K562 (cell line): ENCODE measurements at regions not wholly inside any gene's neighbourhood (a gene's known extent, or its start where the extent isn't known, plus 50 kb on each side); places are given as distances from the start of the nearest gene placed in this dataset.

Experiments
- ATAC-seq: fragments of 200-7000 bp; cut with Tn5 transposase; 3 replicates; pipeline ENCODE4 v1.9.1; 2020; ENCODE audit warnings: moderate library complexity
- BruUV-seq: library from RNA; stranded (reverse); fragments of 400-500 nt; replicated peaks from 2 replicates; lab custom pipeline; 2021; lab: Mats Ljungman, UMichigan
- CTCF ChIA-PET: fragments of 300-600 bp; formaldehyde crosslinking; extraction: SDS; loops from one replicate; lab custom pipeline; 2021; ENCODE audit warnings: low intra/inter-chr PET ratio; lab: Yijun Ruan, JAX
- POLR2A ChIA-PET: fragments of 300-600, 350-650 bp; sonication (Branson Sonifier 250); formaldehyde crosslinking; extraction: SDS; loops from one replicate; lab custom pipeline; 2021; ENCODE audit warnings: antibody characterized with exemption, inconsistent platforms; lab: Yijun Ruan, JAX
- DNase-seq, 4 experiments: peaks; one replicate each; pipeline versions ENCODE4 v3.0.0 to v3.0.0-alpha.2; 2011 to 2018; ENCODE audit warnings: low spot score in 3 of 4, mixed read lengths in 3 of 4; ENCODE audit errors: extremely low read depth in 1 of 4
- FAIRE-seq: peaks from 2 replicates; lab custom pipeline; 2011; peaks lifted over from hg19 to GRCh38; lab: Jason Lieb, UNC
- H2AFZ ChIP-seq: 2 replicates; pipeline ENCODE4 v1.6.0; 2011; ENCODE audit warnings: low read depth, low read length, control low read depth, inconsistent platforms
- H3K27ac ChIP-seq: fragments of 200-600 bp; 3 replicates; pipeline ENCODE4 v1.8.0; 2011; ENCODE audit warnings: low read depth, mild to moderate bottlenecking, control low read depth, inconsistent platforms, low read length, moderate library complexity, mixed read lengths; ENCODE audit errors: extremely low read depth
- H3K27me3 ChIP-seq, 2 experiments: fragments of 300-600 bp in 1 of 2; 2 replicates in 1 of 2; 3 replicates in 1 of 2; pipeline versions ENCODE4 v1.6.0 to v1.8.0; 2011; ENCODE audit warnings: inconsistent platforms in 2 of 2, low read length in 2 of 2, mild to moderate bottlenecking in 1 of 2, mixed read lengths in 1 of 2, moderate library complexity in 1 of 2; ENCODE audit not compliant: control insufficient read depth in 2 of 2, insufficient read depth in 2 of 2
- H3K36me3 ChIP-seq: fragments of 300-600 bp; 3 replicates; pipeline ENCODE4 v1.8.0; 2011; ENCODE audit warnings: mild to moderate bottlenecking, low read length, inconsistent platforms; ENCODE audit not compliant: control insufficient read depth, insufficient read depth
- H3K4me1 ChIP-seq, 2 experiments: fragments of 200-600 bp in 1 of 2; replicated peaks in 1 of 2; 2 replicates in 1 of 2; 3 replicates in 1 of 2; pipeline versions ENCODE4 v1.5.1 to v1.8.0; 2011; ENCODE audit warnings: inconsistent platforms in 2 of 2, low read length in 2 of 2, mild to moderate bottlenecking in 1 of 2, mixed read lengths in 1 of 2, moderate library complexity in 1 of 2; ENCODE audit not compliant: control insufficient read depth in 2 of 2, insufficient read depth in 2 of 2
- H3K4me2 ChIP-seq: 2 replicates; pipeline ENCODE4 v1.6.1; 2011; ENCODE audit warnings: low read length, control low read depth, inconsistent platforms, mixed read lengths; ENCODE audit not compliant: insufficient read depth
- H3K4me3 ChIP-seq: fragments of 200-600 bp; sonication (generic), shearing (Covaris generic); 2 replicates; pipeline ENCODE4 v1.5.1; 2016; ENCODE audit warnings: control low read depth, inconsistent platforms
- H3K79me2 ChIP-seq: fragments of 200-600 bp; 3 replicates; pipeline ENCODE4 v1.8.0; 2011; ENCODE audit warnings: low read length, inconsistent platforms; ENCODE audit not compliant: control insufficient read depth, insufficient read depth
- H3K9ac ChIP-seq, 2 experiments: 2 replicates each; pipeline versions ENCODE4 v1.6.0 to v1.6.1; 2011; ENCODE audit warnings: low read depth in 2 of 2, low read length in 2 of 2, control low read depth in 1 of 2, inconsistent platforms in 1 of 2, mild to moderate bottlenecking in 1 of 2, mixed read lengths in 1 of 2; ENCODE audit not compliant: insufficient read depth in 1 of 2
- H3K9me1 ChIP-seq: one replicate; pipeline ENCODE4 v1.6.0; 2011; ENCODE audit warnings: inconsistent platforms, mild to moderate bottlenecking, low read length, moderate library complexity; ENCODE audit not compliant: control insufficient read depth, insufficient read depth
- H3K9me3 ChIP-seq: replicated peaks from 2 replicates; pipeline ENCODE4 v1.5.1; 2011; ENCODE audit warnings: low read depth, low read length, inconsistent platforms; ENCODE audit not compliant: control insufficient read depth, insufficient read depth
- H4K20me1 ChIP-seq: replicated peaks from 2 replicates; pipeline ENCODE4 v1.6.1; 2011; ENCODE audit warnings: low read length, inconsistent platforms, mixed read lengths; ENCODE audit not compliant: control insufficient read depth, insufficient read depth
- BDP1 ChIP-seq: IDR thresholded peaks from 3 replicates; pipeline ENCODE4 v1.6.1; 2011; ENCODE audit not compliant: insufficient read length, insufficient read depth
- CBX3 ChIP-seq, 2 experiments: IDR thresholded peaks; 1 replicate in 1 of 2; 2 replicates in 1 of 2; pipeline ENCODE4 v1.6.1; 2012; ENCODE audit warnings: inconsistent platforms in 2 of 2, low read length in 2 of 2, borderline replicate concordance in 1 of 2, control low read depth in 1 of 2
- CSDE1 ChIP-seq, 2 experiments: fragments of 450-650 bp; IDR thresholded peaks; 2 replicates each; pipeline ENCODE4 v1.6.1; 2016; ENCODE audit warnings: mild to moderate bottlenecking in 1 of 2
- HDAC1 ChIP-seq, 2 experiments: fragments of 450-650 bp; IDR thresholded peaks; 2 replicates each; pipeline ENCODE4 v1.6.1; 2016 to 2017; ENCODE audit warnings: inconsistent platforms in 1 of 2, mild to moderate bottlenecking in 1 of 2, moderate library complexity in 1 of 2
- MBD2 ChIP-seq: sonication (generic); IDR thresholded peaks from 2 replicates; pipeline ENCODE4 v1.6.1; 2016; ENCODE audit warnings: low read depth, borderline replicate concordance
- MIER1 ChIP-seq: fragments of 450-650 bp; IDR thresholded peaks from 2 replicates; pipeline ENCODE4 v1.6.1; 2016; ENCODE audit warnings: antibody characterized with exemption, mild to moderate bottlenecking, low read depth
- POLR2H ChIP-seq: IDR thresholded peaks from 2 replicates; pipeline ENCODE4 v1.6.1; 2016; ENCODE audit warnings: missing genetic modification characterization, low read depth, mild to moderate bottlenecking, control low read depth, missing compliant biosample characterization, moderate library complexity
- RB1 ChIP-seq: fragments of 450-650 bp; IDR thresholded peaks from 2 replicates; pipeline ENCODE4 v1.6.1; 2017; ENCODE audit warnings: low read depth, mild to moderate bottlenecking
- SOX6 ChIP-seq: fragments of 450-650 bp; IDR thresholded peaks from 2 replicates; pipeline ENCODE4 v1.6.1; 2014; ENCODE audit warnings: mild to moderate bottlenecking
- TAF15 ChIP-seq: fragments of 200-400 bp; formaldehyde crosslinking; IDR thresholded peaks from 2 replicates; pipeline ENCODE4 v1.6.1; 2017; ENCODE audit warnings: mild to moderate bottlenecking, low read depth, low read length, moderate library complexity
- ZNF12 ChIP-seq: sonication (generic); formaldehyde crosslinking; IDR thresholded peaks from 2 replicates; pipeline ENCODE4 v1.4.0; 2020; ENCODE audit warnings: mild to moderate bottlenecking, missing genetic modification reagents
- ZNF239 ChIP-seq: fragments of 250-450 bp; sonication (Bioruptor Pico); IDR thresholded peaks from 2 replicates; pipeline ENCODE4 v1.4.0; 2020; ENCODE audit warnings: mild to moderate bottlenecking
- ZNF316 ChIP-seq: fragments of 450-650 bp; IDR thresholded peaks from 2 replicates; pipeline ENCODE4 v1.6.1; 2016
- ZNF445 ChIP-seq: fragments of 250-450 bp; sonication (Bioruptor Pico); IDR thresholded peaks from 2 replicates; pipeline ENCODE4 v1.4.0; 2020; ENCODE audit warnings: low read depth, mild to moderate bottlenecking, moderate library complexity
- WGBS: fragments of 100-300 bp; shearing (Covaris generic); methylation state at CpG from one replicate; pipeline ENCODE4 v1.1.6; 2016; ENCODE audit warnings: low coverage, mixed read lengths; ENCODE audit not compliant: insufficient coverage; ENCODE audit errors: missing lambda C conversion rate; 5-methylcytosine and 5-hydroxymethylcytosine counted together
- in situ Hi-C: fragments of 300-500 bp; cut with MboI; formaldehyde crosslinking; loops from 4 replicates; pipeline ENCODE4 v1.15.0; 2018; ENCODE audit warnings: inconsistent platforms, mixed read lengths
- intact Hi-C: fragments of 100-400 bp; cut with micrococcal nuclease; formaldehyde crosslinking; loops from 2 replicates; pipeline ENCODE4 v1.14.2; 2022
- TF ChIP-seq, protein P1 (sequence below): fragments of 250-450 bp; sonication (Bioruptor Pico); IDR thresholded peaks from 2 replicates; pipeline ENCODE4 v1.8.0; 2022; ENCODE audit warnings: inconsistent platforms, mild to moderate bottlenecking, moderate library complexity, borderline replicate concordance
- TF ChIP-seq, protein P2 (sequence below), 2 experiments: fragments of 450-650 bp; formaldehyde crosslinking in 1 of 2; IDR thresholded peaks; 2 replicates each; pipeline versions ENCODE4 v1.4.0 to v1.6.1; 2014 to 2020; ENCODE audit warnings: mild to moderate bottlenecking in 2 of 2, borderline replicate concordance in 1 of 2, low read depth in 1 of 2

DNA sequence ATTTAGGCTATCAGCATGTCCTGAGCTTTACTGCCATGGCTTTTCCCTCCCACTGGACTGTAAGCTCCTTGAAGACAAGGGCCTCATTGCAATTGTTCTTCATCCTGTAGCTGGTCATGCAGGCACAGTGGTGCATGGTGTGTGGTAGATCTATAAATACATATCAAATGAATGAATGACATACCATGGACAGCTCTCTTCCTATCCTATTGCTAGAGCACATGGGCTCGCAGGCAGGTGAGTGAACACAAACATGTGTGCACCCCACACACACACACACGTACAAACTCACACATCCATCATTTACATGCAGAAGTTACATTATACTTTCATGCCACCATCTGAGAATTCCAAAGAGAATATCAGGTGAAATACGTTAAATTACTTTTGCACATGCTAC lies 172.9 kb upstream of the RUNX1 start:
- Histone ChIP-seq H3K27me3 (no peaks in the 10 kb centered on the region), H4K20me1 (no peaks in the 10 kb centered on the region), H3K27ac (no peak overlapping the region), H3K4me2 (no peak overlapping the region), H3K36me3 (no peaks in the 10 kb centered on the region), H2AFZ (no peak overlapping the region; the same call in 1 of the 2 replicates), H3K4me1 (peaks cover 0 to 16% of the 10 kb centered on the region in 2 experiments; a peak in 4 of 5 replicates), H3K4me3 (no peak overlapping the region), H3K9me3 (no peaks in the 10 kb centered on the region), H3K9ac (no peak overlapping the region), H3K9me1 (no peaks in the 10 kb centered on the region), H3K79me2 (no peaks in the 10 kb centered on the region)
- FAIRE-seq, result no peak
- intact Hi-C loops, result no loop called here
- no TSS peak for BruUV-seq
- ChIA-PET POLR2A (interaction anchor here (1.2 to 2.3 kb wide), 3 partner anchors 12 to 175 kb away, joined by 3 to 9 read pairs (median 5); no protein-coding TSS in a partner anchor), CTCF (no interaction called here)
- in situ Hi-C loops, result no loop called here
- no peak for DNase-seq
- ATAC-seq, result no peak
- 26% methylated on average over 3 of the region's 3 CpGs for WGBS
- no peak for TF ChIP-seq CSDE1 (IDR thresholded peaks at IDR 0.05)
- TF ChIP-seq CBX3 (IDR thresholded peaks at IDR 0.05; ENCODE audit: borderline replicate concordance in 1 of 2, low read length in 2 of 2), result no peak
- TF ChIP-seq ZNF445, result no peak
- TF ChIP-seq HDAC1 (IDR thresholded peaks at IDR 0.05), result no peak
- TF ChIP-seq ZNF12 (CRISPR knock-in tag), result no peak
- TF ChIP-seq MBD2, result no peak
- TF ChIP-seq TAF15, result no peak
- TF ChIP-seq POLR2H, result no peak
- TF ChIP-seq RB1, result no peak
- TF ChIP-seq, protein P1, sequence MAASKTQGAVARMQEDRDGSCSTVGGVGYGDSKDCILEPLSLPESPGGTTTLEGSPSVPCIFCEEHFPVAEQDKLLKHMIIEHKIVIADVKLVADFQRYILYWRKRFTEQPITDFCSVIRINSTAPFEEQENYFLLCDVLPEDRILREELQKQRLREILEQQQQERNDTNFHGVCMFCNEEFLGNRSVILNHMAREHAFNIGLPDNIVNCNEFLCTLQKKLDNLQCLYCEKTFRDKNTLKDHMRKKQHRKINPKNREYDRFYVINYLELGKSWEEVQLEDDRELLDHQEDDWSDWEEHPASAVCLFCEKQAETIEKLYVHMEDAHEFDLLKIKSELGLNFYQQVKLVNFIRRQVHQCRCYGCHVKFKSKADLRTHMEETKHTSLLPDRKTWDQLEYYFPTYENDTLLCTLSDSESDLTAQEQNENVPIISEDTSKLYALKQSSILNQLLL (CRISPR knock-in tag), result no peak
- TF ChIP-seq, protein P2, sequence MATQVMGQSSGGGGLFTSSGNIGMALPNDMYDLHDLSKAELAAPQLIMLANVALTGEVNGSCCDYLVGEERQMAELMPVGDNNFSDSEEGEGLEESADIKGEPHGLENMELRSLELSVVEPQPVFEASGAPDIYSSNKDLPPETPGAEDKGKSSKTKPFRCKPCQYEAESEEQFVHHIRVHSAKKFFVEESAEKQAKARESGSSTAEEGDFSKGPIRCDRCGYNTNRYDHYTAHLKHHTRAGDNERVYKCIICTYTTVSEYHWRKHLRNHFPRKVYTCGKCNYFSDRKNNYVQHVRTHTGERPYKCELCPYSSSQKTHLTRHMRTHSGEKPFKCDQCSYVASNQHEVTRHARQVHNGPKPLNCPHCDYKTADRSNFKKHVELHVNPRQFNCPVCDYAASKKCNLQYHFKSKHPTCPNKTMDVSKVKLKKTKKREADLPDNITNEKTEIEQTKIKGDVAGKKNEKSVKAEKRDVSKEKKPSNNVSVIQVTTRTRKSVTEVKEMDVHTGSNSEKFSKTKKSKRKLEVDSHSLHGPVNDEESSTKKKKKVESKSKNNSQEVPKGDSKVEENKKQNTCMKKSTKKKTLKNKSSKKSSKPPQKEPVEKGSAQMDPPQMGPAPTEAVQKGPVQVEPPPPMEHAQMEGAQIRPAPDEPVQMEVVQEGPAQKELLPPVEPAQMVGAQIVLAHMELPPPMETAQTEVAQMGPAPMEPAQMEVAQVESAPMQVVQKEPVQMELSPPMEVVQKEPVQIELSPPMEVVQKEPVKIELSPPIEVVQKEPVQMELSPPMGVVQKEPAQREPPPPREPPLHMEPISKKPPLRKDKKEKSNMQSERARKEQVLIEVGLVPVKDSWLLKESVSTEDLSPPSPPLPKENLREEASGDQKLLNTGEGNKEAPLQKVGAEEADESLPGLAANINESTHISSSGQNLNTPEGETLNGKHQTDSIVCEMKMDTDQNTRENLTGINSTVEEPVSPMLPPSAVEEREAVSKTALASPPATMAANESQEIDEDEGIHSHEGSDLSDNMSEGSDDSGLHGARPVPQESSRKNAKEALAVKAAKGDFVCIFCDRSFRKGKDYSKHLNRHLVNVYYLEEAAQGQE (IDR thresholded peaks at IDR 0.05; ENCODE audit: borderline replicate concordance), result peak; percentile 93
- TF ChIP-seq, protein P2 (CRISPR knock-in tag; IDR thresholded peaks at IDR 0.05; ENCODE audit: low read depth), result peak; percentile 86
- TF ChIP-seq ZNF316, result 0 out of 2 replicates have a peak, but pooled peaks have one; percentile 6
- TF ChIP-seq MIER1, result peak; percentile 68; the same call in 1 of the 2 replicates
- TF ChIP-seq SOX6, result no peak
- no peak for TF ChIP-seq BDP1
- TF ChIP-seq ZNF239, result no peak
